Brain microvascular endothelial cell (primary cell): ENCODE measurements at regions not wholly inside any gene's neighbourhood (a gene's known extent, or its start where the extent isn't known, plus 50 kb on each side); places are given as distances from the start of the nearest gene placed in this dataset.
A peak's percentile ranks its signal among the peaks of the same experiment; 100 is the strongest.

Experiments
- DNase-seq: peaks from one replicate; pipeline ENCODE4 v3.0.0-alpha.2; 2020
- H3K27ac ChIP-seq: fragments of 250-450 bp; sonication (Bioruptor Pico); 2 replicates; pipeline ENCODE4 v1.5.1; 2020; ENCODE audit warnings: mild to moderate bottlenecking, moderate library complexity
- H3K27me3 ChIP-seq: fragments of 250-450 bp; sonication (Bioruptor Pico); replicated peaks from 2 replicates; pipeline ENCODE4 v1.5.1; 2020; ENCODE audit warnings: mild to moderate bottlenecking
- H3K36me3 ChIP-seq: fragments of 250-450 bp; sonication (Bioruptor Pico); replicated peaks from 2 replicates; pipeline ENCODE4 v1.5.1; 2020; ENCODE audit warnings: mild to moderate bottlenecking
- H3K4me3 ChIP-seq: 2 replicates; pipeline ENCODE4 v1.5.1; 2011; ENCODE audit warnings: low read depth, mild to moderate bottlenecking, control low read depth, low read length, moderate library complexity
- CTCF ChIP-seq: IDR thresholded peaks from 2 replicates; pipeline ENCODE4 v1.5.1; 2011; ENCODE audit warnings: low read depth, mild to moderate bottlenecking, moderate library complexity, low read length, control low read depth, inconsistent platforms; ENCODE audit errors: missing control alignments
- in situ Hi-C: cut with HindIII; loops from 2 replicates; pipeline ENCODE4 v1.10.0; 2017; ENCODE audit warnings: low sequenced_read_pairs, low pct_ligation_motif_present

GRCh38 chrX:9131066-9131465, 97.1 kb upstream of the FAM9B start:
- Histone ChIP-seq H3K27me3 (no peaks in the 10 kb centered on the region), H3K36me3 (no peaks in the 10 kb centered on the region), H3K4me3 (no peak overlapping the region), H3K27ac (no peak overlapping the region)
- no peak for DNase-seq
- in situ Hi-C loops, result no loop called here
- TF ChIP-seq CTCF, result no peak

- TF ChIP-seq CTCF, result no peak
- no peak for DNase-seq
- in situ Hi-C loops, result no loop called here
- Histone ChIP-seq H3K36me3 (no peaks in the 10 kb centered on the region), H3K27ac (no peak overlapping the region), H3K27me3 (no peaks in the 10 kb centered on the region), H3K4me3 (no peak overlapping the region)
These were observed 98.2 kb upstream of the FAM9B start for GRCh38 chrX:9132036-9132638.

- H3K36me3 ChIP-seq, result no peaks in the 10 kb centered on the region
- TF ChIP-seq CTCF, result no peak
These were observed 99.5 kb upstream of the FAM9B start for GRCh38 chrX:9133426-9133825.

GRCh38 chrX:9134366-9134765, 100.4 kb upstream of the FAM9B start:
- Histone ChIP-seq H3K4me3 (no peak overlapping the region), H3K36me3 (no peaks in the 10 kb centered on the region), H3K27ac (no peak overlapping the region), H3K27me3 (no peaks in the 10 kb centered on the region)
- in situ Hi-C loops, result no loop called here
- DNase-seq, result no peak
- TF ChIP-seq CTCF, result no peak

More at GRCh38 chrX:9133426-9133825, 99.5 kb upstream of the FAM9B start:
- in situ Hi-C loops, result no loop called here
- H3K27ac ChIP-seq, result no peak overlapping the region
- DNase-seq, result peak; percentile 28
- H3K4me3 ChIP-seq, result no peak overlapping the region
- no peaks in the 10 kb centered on the region for H3K27me3 ChIP-seq

DNA sequence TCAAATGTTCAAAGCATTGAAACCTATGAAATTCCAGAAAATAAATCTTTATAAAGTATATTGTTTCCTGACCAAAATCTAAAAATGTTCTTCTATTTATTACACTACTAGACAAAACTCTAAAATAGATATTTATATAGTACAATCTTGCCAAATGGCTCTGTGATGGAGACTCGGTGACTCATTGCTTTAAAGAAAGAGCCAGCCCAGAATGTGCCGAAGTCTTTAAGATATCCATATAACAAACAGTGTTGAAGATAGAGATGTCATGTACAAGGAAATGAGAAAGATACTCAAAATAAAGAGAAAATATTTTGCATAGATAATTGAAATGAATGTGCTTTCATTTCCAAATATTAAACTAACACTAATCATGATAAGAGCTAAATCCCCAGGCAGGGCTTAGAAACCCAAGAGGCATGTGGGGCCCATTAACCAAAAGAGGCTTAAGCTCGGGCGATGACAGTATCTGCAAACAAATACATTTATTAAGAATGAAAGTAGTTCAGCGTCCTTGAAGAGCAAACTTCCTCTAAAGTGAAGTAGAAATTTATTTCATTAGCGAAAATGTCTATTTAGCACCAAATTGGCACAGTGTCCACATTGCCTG, 102.1 kb upstream of the FAM9B start:
- Histone ChIP-seq H3K36me3 (no peaks in the 10 kb centered on the region), H3K4me3 (no peak overlapping the region), H3K27ac (no peak overlapping the region), H3K27me3 (no peaks in the 10 kb centered on the region)
- in situ Hi-C loops, result no loop called here
- no peak for TF ChIP-seq CTCF
- DNase-seq, result no peak

DNA sequence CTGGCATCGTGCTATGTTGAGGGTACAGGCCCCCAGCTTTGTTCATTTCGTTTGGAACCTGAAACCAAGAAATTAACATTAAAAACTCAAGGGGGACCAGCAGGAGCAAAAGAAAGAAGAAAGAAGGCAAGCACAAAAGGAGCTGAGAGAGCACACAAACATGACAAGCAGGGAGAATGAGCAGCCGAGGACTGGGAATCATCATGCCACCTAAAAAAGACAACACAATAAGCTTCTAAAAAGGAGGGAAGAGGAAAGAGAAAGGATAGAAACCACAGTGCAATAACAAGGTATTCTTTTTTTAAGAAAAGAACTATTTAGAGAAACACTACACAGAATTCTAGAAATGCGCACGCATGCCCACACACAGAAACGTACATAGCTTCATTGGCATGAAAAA, 103.2 kb upstream of the FAM9B start:
- no peak overlapping the region for H3K27ac ChIP-seq
- no peaks in the 10 kb centered on the region for H3K27me3 ChIP-seq
- no peaks in the 10 kb centered on the region for H3K36me3 ChIP-seq
- no peak for TF ChIP-seq CTCF
- in situ Hi-C loops, result no loop called here
- H3K4me3 ChIP-seq, result no peak overlapping the region
- DNase-seq, result no peak
